CD4-positive, alpha-beta T cell (primary cell): ENCODE measurements at regions not wholly inside any gene's neighbourhood (a gene's known extent, or its start where the extent isn't known, plus 50 kb on each side); places are given as distances from the start of the nearest gene placed in this dataset.

Experiments
- ATAC-seq: fragments of 200-7000 bp; cut with Tn5 transposase; one replicate; pipeline ENCODE4 v1.10.0; 2022; ENCODE audit warnings: mild to moderate bottlenecking; ENCODE audit not compliant: poor library complexity
- CTCF ChIA-PET: fragments of 350-600 bp; sonication (Branson Sonifier 250); formaldehyde crosslinking; loops from one replicate; lab custom pipeline; 2021; ENCODE audit warnings: antibody characterized with exemption, inconsistent platforms; lab: Charles Lee
- POLR2A ChIA-PET: fragments of 350-600 bp; sonication (Branson Sonifier 250); formaldehyde crosslinking; loops from one replicate; lab custom pipeline; 2021; ENCODE audit warnings: antibody characterized with exemption, inconsistent platforms; lab: Charles Lee
- DNase-seq, 14 experiments: peaks; one replicate each; pipeline ENCODE4 v3.0.0-alpha.2; 2013 to 2020; ENCODE audit warnings: mixed read lengths in 2 of 14
- H3K27ac ChIP-seq, 2 donors: one replicate each; pipeline versions ENCODE4 v1.5.1 to v1.7.0; 2013; ENCODE audit warnings: low read length in 2 of 2, low read depth in 1 of 2, mild to moderate bottlenecking in 1 of 2
- H3K27me3 ChIP-seq, 2 experiments: 1 replicate in 1 of 2; 2 replicates in 1 of 2; pipeline versions ENCODE4 v1.6.1 to v1.7.0; 2013; ENCODE audit warnings: low read length in 2 of 2, control low read depth in 1 of 2, mild to moderate bottlenecking in 1 of 2, moderate library complexity in 1 of 2; ENCODE audit not compliant: insufficient read depth in 2 of 2, control insufficient read depth in 1 of 2
- H3K36me3 ChIP-seq: one replicate; pipeline ENCODE4 v1.6.1; 2013; ENCODE audit warnings: low read length, control low read depth; ENCODE audit not compliant: insufficient read depth
- H3K4me1 ChIP-seq: one replicate; pipeline ENCODE4 v1.6.1; 2013; ENCODE audit warnings: low read length, control low read depth; ENCODE audit not compliant: insufficient read depth
- H3K4me3 ChIP-seq: one replicate; pipeline ENCODE4 v1.5.1; 2013; ENCODE audit warnings: mild to moderate bottlenecking, low read length, moderate library complexity
- H3K9me3 ChIP-seq, 2 experiments: 1 replicate in 1 of 2; 2 replicates in 1 of 2; pipeline versions ENCODE4 v1.6.1 to v1.7.0; 2013; ENCODE audit warnings: low read length in 2 of 2, mild to moderate bottlenecking in 2 of 2, control low read depth in 1 of 2, moderate library complexity in 1 of 2; ENCODE audit not compliant: control insufficient read depth in 1 of 2, insufficient read depth in 1 of 2
- H3K27ac Mint-ChIP-seq: one replicate; pipeline ENCODE4 v1.8.0; 2020; ENCODE audit warnings: mixed read lengths
- H3K27me3 Mint-ChIP-seq: one replicate; pipeline ENCODE4 v1.8.0; 2021; ENCODE audit warnings: mixed read lengths
- H3K36me3 Mint-ChIP-seq: one replicate; pipeline ENCODE4 v1.8.0; 2021; ENCODE audit warnings: low read depth, mixed read lengths
- H3K4me1 Mint-ChIP-seq: one replicate; pipeline ENCODE4 v1.8.0; 2021; ENCODE audit warnings: low read depth, mixed read lengths
- H3K4me3 Mint-ChIP-seq: one replicate; pipeline ENCODE4 v1.8.0; 2020; ENCODE audit warnings: mild to moderate bottlenecking, mixed read lengths
- H3K9me3 Mint-ChIP-seq: one replicate; pipeline ENCODE4 v1.8.0; 2020; ENCODE audit warnings: mixed read lengths
- CTCF ChIP-seq: fragments of 200-600 bp; IDR thresholded peaks from one replicate; pipeline ENCODE4 v1.8.0; 2022; ENCODE audit warnings: antibody characterized with exemption, mild to moderate bottlenecking
- intact Hi-C, 2 experiments: fragments of 100-400 bp; cut with DNase I in 1 of 2; cut with micrococcal nuclease in 1 of 2; formaldehyde crosslinking; loops; one replicate each; pipeline versions ENCODE4 v1.15.1 to v1.9.0; 2023 to 2025; cut with DNase I, micrococcal nuclease

GRCh38 chr5:19210886-19211285 lies 777.1 kb downstream of the CDH18 start:
- Histone ChIP-seq H3K27me3 (no peaks in the 10 kb centered on the region), H3K4me3 (no peak overlapping the region), H3K27ac (no peak overlapping the region), H3K36me3 (no peaks in the 10 kb centered on the region), H3K4me1 (no peaks in the 10 kb centered on the region), H3K9me3 (peaks cover 0 to 17% of the 10 kb centered on the region in 2 experiments)
- no peak overlapping the region for H3K4me3 Mint-ChIP-seq
- H3K4me1 Mint-ChIP-seq = no peaks in the 10 kb centered on the region
- ATAC-seq = no peak
- H3K27ac Mint-ChIP-seq = no peak overlapping the region
- DNase-seq = no peak
- intact Hi-C loops = no loop called here
- H3K27me3 Mint-ChIP-seq = no peaks in the 10 kb centered on the region
- H3K9me3 Mint-ChIP-seq = peaks cover 8% of the 10 kb centered on the region
- ChIA-PET CTCF (no interaction called here), POLR2A (no interaction called here)
- no peak for TF ChIP-seq CTCF
- no peaks in the 10 kb centered on the region for H3K36me3 Mint-ChIP-seq

GRCh38 chr5:19229179-19229835 lies 758.7 kb downstream of the CDH18 start:
- H3K4me1 Mint-ChIP-seq = no peaks in the 10 kb centered on the region
- Histone ChIP-seq H3K9me3 (peaks cover 4 to 6% of the 10 kb centered on the region in 2 experiments), H3K4me3 (no peak overlapping the region), H3K27ac (no peak overlapping the region), H3K36me3 (no peaks in the 10 kb centered on the region), H3K4me1 (no peaks in the 10 kb centered on the region), H3K27me3 (no peaks in the 10 kb centered on the region)
- ChIA-PET POLR2A (no interaction called here), CTCF (no interaction called here)
- intact Hi-C loops = no loop called here
- TF ChIP-seq CTCF = no peak
- ATAC-seq (no peak), DNase-seq (no peak)
- no peaks in the 10 kb centered on the region for H3K36me3 Mint-ChIP-seq
- no peak overlapping the region for H3K4me3 Mint-ChIP-seq
- H3K9me3 Mint-ChIP-seq = no peaks in the 10 kb centered on the region
- no peak overlapping the region for H3K27ac Mint-ChIP-seq
- H3K27me3 Mint-ChIP-seq = no peaks in the 10 kb centered on the region

GRCh38 chr5:19233573-19233972 lies 754.4 kb downstream of the CDH18 start:
- intact Hi-C loops = no loop called here
- H3K27ac Mint-ChIP-seq = no peak overlapping the region
- ATAC-seq = no peak

More at GRCh38 chr5:19233573-19233972, 754.4 kb downstream of the CDH18 start:
- POLR2A ChIA-PET = interaction anchor here (0.7 kb wide), 1 partner anchor 22 kb away, joined by 3 read pairs; no protein-coding TSS in a partner anchor
- no peak overlapping the region for H3K27ac ChIP-seq
- no peak overlapping the region for H3K4me3 Mint-ChIP-seq
- H3K36me3 ChIP-seq = no peaks in the 10 kb centered on the region
- no peaks in the 10 kb centered on the region for H3K4me1 Mint-ChIP-seq
- CTCF ChIA-PET = no interaction called here
- no peaks in the 10 kb centered on the region for H3K9me3 Mint-ChIP-seq
- no peak overlapping the region for H3K4me3 ChIP-seq
- H3K27me3 Mint-ChIP-seq = no peaks in the 10 kb centered on the region
- no peak for TF ChIP-seq CTCF
- peaks cover 0 to 6% of the 10 kb centered on the region in 2 experiments for H3K9me3 ChIP-seq
- no peak for DNase-seq
- no peaks in the 10 kb centered on the region for H3K4me1 ChIP-seq
- H3K27me3 ChIP-seq = no peaks in the 10 kb centered on the region
- no peaks in the 10 kb centered on the region for H3K36me3 Mint-ChIP-seq
